H9 (cell line): ENCODE measurements at regions not wholly inside any gene's neighbourhood (a gene's known extent, or its start where the extent isn't known, plus 50 kb on each side); places are given as distances from the start of the nearest gene placed in this dataset.

Experiments used
- DNase-seq: peaks from one replicate; pipeline ENCODE4 v3.0.0-alpha.2; 2017
- H2AFZ ChIP-seq: one replicate; pipeline ENCODE4 v1.6.1; 2013; ENCODE audit warnings: mild to moderate bottlenecking, low read length, control low read depth, moderate library complexity
- H2AK5ac ChIP-seq: 2 replicates; pipeline ENCODE4 v1.6.1; 2013; ENCODE audit warnings: low read length, control low read depth, mixed read lengths; ENCODE audit not compliant: insufficient read length
- H2BK120ac ChIP-seq: one replicate; pipeline ENCODE4 v1.6.1; 2013; ENCODE audit warnings: low read depth, mild to moderate bottlenecking, low read length, control low read depth, inconsistent platforms; ENCODE audit not compliant: poor library complexity, severe bottlenecking
- H2BK12ac ChIP-seq: 2 replicates; pipeline ENCODE4 v1.6.1; 2013; ENCODE audit warnings: low read length, control low read depth, mixed read lengths, low read depth; ENCODE audit not compliant: insufficient read length
- H2BK15ac ChIP-seq: 2 replicates; pipeline ENCODE4 v1.6.1; 2013; ENCODE audit warnings: low read depth, low read length, control low read depth
- H2BK20ac ChIP-seq: one replicate; pipeline ENCODE4 v1.6.1; 2013; ENCODE audit warnings: low read depth, mild to moderate bottlenecking, low read length, control low read depth, inconsistent platforms; ENCODE audit not compliant: poor library complexity, severe bottlenecking
- H2BK5ac ChIP-seq: 2 replicates; pipeline ENCODE4 v1.6.1; 2013; ENCODE audit warnings: low read length, control low read depth, mixed read lengths; ENCODE audit not compliant: insufficient read length
- H3K14ac ChIP-seq: 2 replicates; pipeline ENCODE4 v1.6.1; 2013; ENCODE audit warnings: low read length, control low read depth; ENCODE audit not compliant: insufficient read depth
- H3K18ac ChIP-seq: 2 replicates; pipeline ENCODE4 v1.6.1; 2013; ENCODE audit warnings: low read depth, mild to moderate bottlenecking, mixed read lengths, low read length, control low read depth; ENCODE audit not compliant: insufficient read length
- H3K23ac ChIP-seq: 2 replicates; pipeline ENCODE4 v1.6.1; 2013; ENCODE audit warnings: low read length, control low read depth, mixed read lengths, low read depth; ENCODE audit not compliant: insufficient read length
- H3K23me2 ChIP-seq: 2 replicates; pipeline ENCODE4 v1.6.1; 2013; ENCODE audit warnings: low read depth, mild to moderate bottlenecking, mixed read lengths, low read length, control low read depth; ENCODE audit not compliant: insufficient read length, poor library complexity, severe bottlenecking
- H3K27ac ChIP-seq: 2 replicates; pipeline ENCODE4 v1.5.1; 2013; ENCODE audit warnings: low read length, control low read depth, mixed read lengths, low read depth; ENCODE audit not compliant: insufficient read length
- H3K27me3 ChIP-seq: 2 replicates; pipeline ENCODE4 v1.6.1; 2013; ENCODE audit warnings: low read length, control low read depth, inconsistent platforms; ENCODE audit not compliant: insufficient read depth
- H3K4ac ChIP-seq: 2 replicates; pipeline ENCODE4 v1.6.1; 2013; ENCODE audit warnings: low read depth, mild to moderate bottlenecking, control low read depth, inconsistent platforms, low read length, moderate library complexity
- H3K4me1 ChIP-seq: 2 replicates; pipeline ENCODE4 v1.6.1; 2013; ENCODE audit warnings: low read length, control low read depth, inconsistent platforms; ENCODE audit not compliant: insufficient read depth
- H3K4me2 ChIP-seq: 2 replicates; pipeline ENCODE4 v1.6.1; 2013; ENCODE audit warnings: low read length, control low read depth, mixed read lengths; ENCODE audit not compliant: insufficient read length, insufficient read depth
- H3K56ac ChIP-seq: 2 replicates; pipeline ENCODE4 v1.6.1; 2013; ENCODE audit warnings: low read depth, mild to moderate bottlenecking, mixed read lengths, low read length, control low read depth; ENCODE audit not compliant: insufficient read length
- H3K79me1 ChIP-seq: 2 replicates; pipeline ENCODE4 v1.6.1; 2013; ENCODE audit warnings: low read depth, mild to moderate bottlenecking, moderate library complexity, low read length, control low read depth, inconsistent platforms; ENCODE audit not compliant: insufficient read depth, poor library complexity, severe bottlenecking
- H3K79me2 ChIP-seq: 2 replicates; pipeline ENCODE4 v1.6.1; 2013; ENCODE audit warnings: low read length, control low read depth, inconsistent platforms; ENCODE audit not compliant: insufficient read depth
- H3K9ac ChIP-seq: 2 replicates; pipeline ENCODE4 v1.6.1; 2013; ENCODE audit warnings: low read length, control low read depth, mixed read lengths; ENCODE audit not compliant: insufficient read length; ENCODE audit errors: extremely low read depth
- H3K9me3 ChIP-seq: one replicate; pipeline ENCODE4 v1.6.1; 2013; ENCODE audit warnings: low read depth, low read length, inconsistent platforms; ENCODE audit not compliant: control insufficient read depth
- H3T11ph ChIP-seq: one replicate; pipeline ENCODE4 v1.6.1; 2013; ENCODE audit warnings: mild to moderate bottlenecking, low read length, control low read depth, inconsistent platforms
- H4K20me1 ChIP-seq: one replicate; pipeline ENCODE4 v1.6.1; 2013; ENCODE audit not compliant: control insufficient read depth, insufficient read length, insufficient read depth
- H4K5ac ChIP-seq: 2 replicates; pipeline ENCODE4 v1.6.1; 2013; ENCODE audit warnings: low read depth, mild to moderate bottlenecking, mixed read lengths, low read length, control low read depth; ENCODE audit not compliant: insufficient read length
- H4K8ac ChIP-seq: replicated peaks from 2 replicates; pipeline ENCODE4 v1.6.1; 2013; ENCODE audit warnings: low read length, control low read depth, mixed read lengths, low read depth; ENCODE audit not compliant: insufficient read length
- H4K91ac ChIP-seq: 2 replicates; pipeline ENCODE4 v1.6.1; 2013; ENCODE audit warnings: low read depth, mild to moderate bottlenecking, moderate library complexity, mixed read lengths, low read length, control low read depth; ENCODE audit not compliant: insufficient read length
- H3K27ac Mint-ChIP-seq, 3 experiments: 2 replicates in 2 of 3; 3 replicates in 1 of 3; pipeline ENCODE4 v1.8.0; 2020 to 2021; ENCODE audit warnings: mixed read lengths in 3 of 3, mild to moderate bottlenecking in 1 of 3, moderate library complexity in 1 of 3
- H3K27me3 Mint-ChIP-seq: 2 replicates; pipeline ENCODE4 v1.8.0; 2021; ENCODE audit warnings: low read depth, mild to moderate bottlenecking, moderate library complexity, mixed read lengths
- H3K36me3 Mint-ChIP-seq, 3 experiments: 2 replicates in 2 of 3; 3 replicates in 1 of 3; pipeline ENCODE4 v1.8.0; 2020 to 2021; ENCODE audit warnings: low read depth in 3 of 3, mixed read lengths in 3 of 3; ENCODE audit not compliant: insufficient read depth in 1 of 3
- H3K4me1 Mint-ChIP-seq, 2 experiments: 2 replicates each; pipeline ENCODE4 v1.8.0; 2020; ENCODE audit warnings: mixed read lengths in 2 of 2
- H3K4me3 Mint-ChIP-seq, 2 experiments: 2 replicates in 1 of 2; 3 replicates in 1 of 2; pipeline ENCODE4 v1.8.0; 2020 to 2021; ENCODE audit warnings: mild to moderate bottlenecking in 2 of 2, mixed read lengths in 2 of 2, moderate library complexity in 1 of 2
- H3K9me3 Mint-ChIP-seq, 2 experiments: 2 replicates in 1 of 2; 3 replicates in 1 of 2; pipeline ENCODE4 v1.8.0; 2020; ENCODE audit warnings: mild to moderate bottlenecking in 2 of 2, mixed read lengths in 2 of 2, moderate library complexity in 1 of 2
- CTCF ChIP-seq: fragments of 200-600 bp; sonication (generic); conservative IDR thresholded peaks from 3 replicates; pipeline ENCODE4 v1.8.0; 2021; ENCODE audit warnings: antibody characterized with exemption, mild to moderate bottlenecking
- WGBS: extraction: QIAGEN DNeasy Blood & Tissue Kit; methylation state at CpG from one replicate; pipeline ENCODE4 v1.1.7; 2013; ENCODE audit warnings: missing lambda C conversion rate, low lambda C conversion rate, mixed read lengths; ENCODE audit not compliant: insufficient read length; ENCODE audit errors: extremely low coverage; 5-methylcytosine and 5-hydroxymethylcytosine counted together

- H3K36me3 Mint-ChIP-seq: no peaks in the 10 kb centered on the region; a peak in 1 of 7 replicates
- H3K27ac Mint-ChIP-seq: peak overlapping the region in 1 of 3 experiments; percentile 2; a peak in 2 of 7 replicates
- Histone ChIP-seq H3K23ac (no peak overlapping the region), H3K27ac (no peak overlapping the region), H3K4me2 (no peak overlapping the region), H3K23me2 (no peaks in the 10 kb centered on the region), H3K27me3 (no peaks in the 10 kb centered on the region), H2BK120ac (no peak overlapping the region), H2AFZ (no peak overlapping the region), H3K79me2 (no peaks in the 10 kb centered on the region), H4K5ac (no peak overlapping the region), H2BK12ac (no peak overlapping the region), H4K8ac (no peak overlapping the region), H2BK15ac (no peak overlapping the region), H2BK5ac (no peak overlapping the region), H3K9ac (no peak overlapping the region), H3K14ac (no peak overlapping the region), H3K56ac (no peak overlapping the region), H3T11ph (no peak overlapping the region), H3K9me3 (no peaks in the 10 kb centered on the region), H2BK20ac (no peak overlapping the region), H4K91ac (no peak overlapping the region), H3K18ac (no peak overlapping the region), H3K79me1 (no peaks in the 10 kb centered on the region), H3K4ac (no peak overlapping the region), H3K4me1 (peaks cover 2% of the 10 kb centered on the region), H4K20me1 (no peaks in the 10 kb centered on the region), H2AK5ac (no peak overlapping the region)
- H3K9me3 Mint-ChIP-seq: no peaks in the 10 kb centered on the region
- no peak for TF ChIP-seq CTCF
- H3K4me1 Mint-ChIP-seq: peaks cover 16 to 23% of the 10 kb centered on the region in 2 experiments
- no peak overlapping the region for H3K4me3 Mint-ChIP-seq
- peaks cover 6% of the 10 kb centered on the region; the same call in 1 of the 2 replicates for H3K27me3 Mint-ChIP-seq
- WGBS: no CpG with 5 or more reads among the region's 8 CpGs
- DNase-seq: peak; percentile 37
Measured at GRCh38 chr1:98458511-98459485, 202.7 kb upstream of the SNX7 start.
